ENCODE measurements at regions not wholly inside any gene's neighbourhood (a gene's known extent, or its start where the extent isn't known, plus 50 kb on each side); places are given as distances from the start of the nearest gene placed in this dataset.

DNA sequence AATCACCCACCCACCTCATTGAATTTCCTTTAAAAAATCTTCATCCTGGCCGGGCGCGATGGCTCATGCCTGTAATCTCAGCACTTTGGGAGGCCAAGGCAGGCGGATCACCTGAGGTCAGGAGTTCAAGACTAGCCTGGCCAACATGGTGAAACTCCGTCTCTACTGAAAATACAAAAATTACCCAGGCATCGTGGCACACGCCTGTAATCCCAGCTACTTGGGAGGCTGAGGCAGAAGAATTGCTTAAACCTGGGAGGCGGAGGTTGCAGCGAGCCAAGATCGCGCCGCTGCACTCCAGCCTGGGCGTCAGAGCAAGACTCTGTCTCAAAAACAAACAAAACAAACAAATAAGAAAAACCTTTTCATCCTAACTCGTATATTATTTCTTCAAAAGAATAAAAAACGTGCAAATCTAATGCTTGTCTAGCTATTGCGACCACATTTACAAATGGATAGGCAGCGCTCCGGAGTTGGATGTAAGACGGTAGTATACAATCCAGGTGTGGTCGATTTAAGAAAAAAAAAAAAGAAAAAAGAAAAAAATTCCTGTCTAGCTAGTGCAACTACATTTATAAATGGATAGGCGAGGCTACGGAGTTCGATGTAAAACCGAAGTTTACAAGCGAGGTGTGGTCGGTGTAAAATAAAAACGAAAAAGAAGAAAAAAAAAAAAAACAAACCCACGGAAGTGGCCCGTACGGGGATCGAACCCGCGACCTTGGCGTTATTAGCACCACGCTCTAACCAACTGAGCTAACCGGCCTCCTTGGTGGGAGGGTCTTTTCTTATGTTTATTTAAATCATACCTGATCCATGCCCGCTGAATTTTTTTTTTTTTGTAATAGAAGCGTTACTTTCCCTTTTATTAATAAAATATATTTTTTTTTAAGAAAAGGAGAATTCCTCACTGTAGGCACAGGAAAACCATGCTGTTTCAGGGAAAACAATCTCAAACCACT, 70.7 kb upstream of the PRSS16 start:
- Histone ChIP-seq H3K9me3 (ENCODE audit: low read length) (no peaks in the 10 kb centered on the region), H3K9me2 (ENCODE audit: insufficient read depth, low read length) (no peaks in the 10 kb centered on the region), H3K27ac (ENCODE audit: low read length) (peak overlapping the region; percentile 42), H3K4me3 (ENCODE audit: low read length) (peak overlapping the region; percentile 80), H3K9ac (ENCODE audit: low read length) (peak overlapping the region; percentile 71), H3K36me3 (ENCODE audit: insufficient read depth, low read length) (no peaks in the 10 kb centered on the region), H4K20me1 (ENCODE audit: insufficient read depth) (no peaks in the 10 kb centered on the region), H3K27me3 (ENCODE audit: insufficient read depth, low read depth, low read length) (no peaks in the 10 kb centered on the region), H2AFZ (ENCODE audit: low read depth, low read length) (peak overlapping the region; percentile 90), H3K4me2 (ENCODE audit: low read length) (no peak overlapping the region), H3K79me2 (replicated peaks; ENCODE audit: insufficient read depth, low read length) (no peaks in the 10 kb centered on the region), H3F3A (ENCODE audit: insufficient read depth, low read length, poor library complexity, severe bottlenecking) (no peaks in the 10 kb centered on the region)
- no peak for TF ChIP-seq RAD21 (conservative IDR thresholded peaks at IDR 0.05)
- no peak for TF ChIP-seq POLR2AphosphoS5 (IDR thresholded peaks at IDR 0.05)
- TF ChIP-seq EP300 (conservative IDR thresholded peaks at IDR 0.05; ENCODE audit: poor library complexity, severe bottlenecking), result no peak
- TF ChIP-seq, protein P1, sequence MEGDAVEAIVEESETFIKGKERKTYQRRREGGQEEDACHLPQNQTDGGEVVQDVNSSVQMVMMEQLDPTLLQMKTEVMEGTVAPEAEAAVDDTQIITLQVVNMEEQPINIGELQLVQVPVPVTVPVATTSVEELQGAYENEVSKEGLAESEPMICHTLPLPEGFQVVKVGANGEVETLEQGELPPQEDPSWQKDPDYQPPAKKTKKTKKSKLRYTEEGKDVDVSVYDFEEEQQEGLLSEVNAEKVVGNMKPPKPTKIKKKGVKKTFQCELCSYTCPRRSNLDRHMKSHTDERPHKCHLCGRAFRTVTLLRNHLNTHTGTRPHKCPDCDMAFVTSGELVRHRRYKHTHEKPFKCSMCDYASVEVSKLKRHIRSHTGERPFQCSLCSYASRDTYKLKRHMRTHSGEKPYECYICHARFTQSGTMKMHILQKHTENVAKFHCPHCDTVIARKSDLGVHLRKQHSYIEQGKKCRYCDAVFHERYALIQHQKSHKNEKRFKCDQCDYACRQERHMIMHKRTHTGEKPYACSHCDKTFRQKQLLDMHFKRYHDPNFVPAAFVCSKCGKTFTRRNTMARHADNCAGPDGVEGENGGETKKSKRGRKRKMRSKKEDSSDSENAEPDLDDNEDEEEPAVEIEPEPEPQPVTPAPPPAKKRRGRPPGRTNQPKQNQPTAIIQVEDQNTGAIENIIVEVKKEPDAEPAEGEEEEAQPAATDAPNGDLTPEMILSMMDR (IDR thresholded peaks at IDR 0.05; ENCODE audit: poor library complexity, severe bottlenecking), result no peak
- TF ChIP-seq TAF1 (IDR thresholded peaks at IDR 0.05; ENCODE audit: low read depth), result no peak
- TF ChIP-seq SMC3 (conservative IDR thresholded peaks at IDR 0.05; ENCODE audit: poor library complexity), result no peak
- TF ChIP-seq MXI1 (conservative IDR thresholded peaks at IDR 0.05; ENCODE audit: poor library complexity, severe bottlenecking), result no peak
- TF ChIP-seq EZH2 (IDR thresholded peaks at IDR 0.05; ENCODE audit: borderline replicate concordance, insufficient read depth, low read length, poor library complexity, severe bottlenecking), result no peak
- TF ChIP-seq, protein P2, sequence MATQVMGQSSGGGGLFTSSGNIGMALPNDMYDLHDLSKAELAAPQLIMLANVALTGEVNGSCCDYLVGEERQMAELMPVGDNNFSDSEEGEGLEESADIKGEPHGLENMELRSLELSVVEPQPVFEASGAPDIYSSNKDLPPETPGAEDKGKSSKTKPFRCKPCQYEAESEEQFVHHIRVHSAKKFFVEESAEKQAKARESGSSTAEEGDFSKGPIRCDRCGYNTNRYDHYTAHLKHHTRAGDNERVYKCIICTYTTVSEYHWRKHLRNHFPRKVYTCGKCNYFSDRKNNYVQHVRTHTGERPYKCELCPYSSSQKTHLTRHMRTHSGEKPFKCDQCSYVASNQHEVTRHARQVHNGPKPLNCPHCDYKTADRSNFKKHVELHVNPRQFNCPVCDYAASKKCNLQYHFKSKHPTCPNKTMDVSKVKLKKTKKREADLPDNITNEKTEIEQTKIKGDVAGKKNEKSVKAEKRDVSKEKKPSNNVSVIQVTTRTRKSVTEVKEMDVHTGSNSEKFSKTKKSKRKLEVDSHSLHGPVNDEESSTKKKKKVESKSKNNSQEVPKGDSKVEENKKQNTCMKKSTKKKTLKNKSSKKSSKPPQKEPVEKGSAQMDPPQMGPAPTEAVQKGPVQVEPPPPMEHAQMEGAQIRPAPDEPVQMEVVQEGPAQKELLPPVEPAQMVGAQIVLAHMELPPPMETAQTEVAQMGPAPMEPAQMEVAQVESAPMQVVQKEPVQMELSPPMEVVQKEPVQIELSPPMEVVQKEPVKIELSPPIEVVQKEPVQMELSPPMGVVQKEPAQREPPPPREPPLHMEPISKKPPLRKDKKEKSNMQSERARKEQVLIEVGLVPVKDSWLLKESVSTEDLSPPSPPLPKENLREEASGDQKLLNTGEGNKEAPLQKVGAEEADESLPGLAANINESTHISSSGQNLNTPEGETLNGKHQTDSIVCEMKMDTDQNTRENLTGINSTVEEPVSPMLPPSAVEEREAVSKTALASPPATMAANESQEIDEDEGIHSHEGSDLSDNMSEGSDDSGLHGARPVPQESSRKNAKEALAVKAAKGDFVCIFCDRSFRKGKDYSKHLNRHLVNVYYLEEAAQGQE (IDR thresholded peaks at IDR 0.05; ENCODE audit: borderline replicate concordance), result no peak

DNA sequence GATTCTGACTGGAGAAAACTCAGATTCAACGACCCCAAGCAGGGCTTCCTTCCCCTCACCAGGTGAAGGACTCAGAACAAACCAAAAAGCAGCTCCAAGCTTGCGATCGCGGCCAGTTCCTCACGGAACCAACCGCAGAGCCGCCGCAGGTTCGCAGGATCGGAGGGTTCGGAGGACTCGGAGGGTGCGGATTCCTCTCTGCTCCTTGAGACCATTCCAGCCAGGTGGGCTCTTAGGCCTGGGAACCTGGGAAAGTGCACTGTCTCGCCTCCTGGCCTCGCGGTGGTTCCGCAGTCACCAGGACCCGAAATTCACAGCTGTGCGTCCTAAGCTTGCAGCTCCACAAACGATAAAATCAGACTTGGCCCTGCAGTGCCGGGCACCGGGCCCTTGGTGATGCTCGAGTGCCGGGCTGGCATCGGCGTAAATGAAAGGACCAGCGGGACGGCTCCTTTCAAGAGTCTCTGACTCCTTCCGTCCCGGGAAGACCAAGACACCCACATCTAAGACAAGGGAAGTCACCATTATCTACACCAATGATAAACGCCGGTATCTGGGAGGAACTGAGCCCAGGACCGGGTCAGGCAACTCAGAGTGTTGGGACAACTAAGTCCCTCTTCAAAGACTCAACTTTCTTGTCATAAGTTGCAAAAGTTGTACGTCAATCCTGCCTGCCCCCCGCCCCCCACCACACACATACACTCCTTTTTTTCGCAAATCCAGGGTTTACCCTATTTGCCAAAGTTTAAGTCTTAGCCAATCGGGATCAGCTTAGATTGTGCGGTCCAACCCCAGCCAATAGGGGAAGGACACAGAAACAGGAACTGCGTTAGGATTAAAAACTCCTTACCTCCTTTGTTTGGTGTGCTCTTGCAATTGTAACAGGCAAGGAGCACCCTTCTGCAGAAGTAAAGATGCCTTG, 69.8 kb upstream of the PRSS16 start:
- H3K27ac ChIP-seq (ENCODE audit: low read length), result peak overlapping the region; percentile 42
- TF ChIP-seq RAD21 (conservative IDR thresholded peaks at IDR 0.05), result peak; percentile 49
- TF ChIP-seq SMC3 (conservative IDR thresholded peaks at IDR 0.05; ENCODE audit: poor library complexity), result peak; percentile 22
- TF ChIP-seq TAF1 (IDR thresholded peaks at IDR 0.05; ENCODE audit: low read depth), result peak; percentile 36
- no peak for TF ChIP-seq EZH2 (IDR thresholded peaks at IDR 0.05; ENCODE audit: borderline replicate concordance, insufficient read depth, low read length, poor library complexity, severe bottlenecking)
- no peak for TF ChIP-seq POLR2AphosphoS5 (IDR thresholded peaks at IDR 0.05)
- TF ChIP-seq MXI1 (conservative IDR thresholded peaks at IDR 0.05; ENCODE audit: poor library complexity, severe bottlenecking), result peak; percentile 49
- TF ChIP-seq, protein P1 (IDR thresholded peaks at IDR 0.05; ENCODE audit: poor library complexity, severe bottlenecking), result peak; percentile 66

More for the DNA sequence above, 69.8 kb upstream of the PRSS16 start:
- Histone ChIP-seq H3K27me3 (ENCODE audit: insufficient read depth, low read depth, low read length) (no peaks in the 10 kb centered on the region), H3K36me3 (ENCODE audit: insufficient read depth, low read length) (no peaks in the 10 kb centered on the region), H3K9me3 (ENCODE audit: low read length) (no peaks in the 10 kb centered on the region), H4K20me1 (ENCODE audit: insufficient read depth) (no peaks in the 10 kb centered on the region), H3K9ac (ENCODE audit: low read length) (peak overlapping the region; percentile 71), H3F3A (ENCODE audit: insufficient read depth, low read length, poor library complexity, severe bottlenecking) (no peaks in the 10 kb centered on the region), H3K79me2 (replicated peaks; ENCODE audit: insufficient read depth, low read length) (no peaks in the 10 kb centered on the region), H3K9me2 (ENCODE audit: insufficient read depth, low read length) (no peaks in the 10 kb centered on the region), H2AFZ (ENCODE audit: low read depth, low read length) (peak overlapping the region; percentile 90), H3K4me2 (ENCODE audit: low read length) (peak overlapping the region; percentile 82), H3K4me3 (ENCODE audit: low read length) (peak overlapping the region; percentile 80)
